OCI-LY1 (cell line): ENCODE measurements at regions not wholly inside any gene's neighbourhood (a gene's known extent, or its start where the extent isn't known, plus 50 kb on each side); places are given as distances from the start of the nearest gene placed in this dataset.

ENCODE experiments used
- H2AFZ ChIP-seq: fragments of 200-600 bp; sonication (generic), shearing (Covaris generic); 2 replicates; pipeline ENCODE4 v1.6.0; 2014; ENCODE audit warnings: antibody characterized with exemption, mild to moderate bottlenecking, low read length
- H3F3A ChIP-seq: fragments of 200-600 bp; sonication (generic), shearing (Covaris generic); 2 replicates; pipeline ENCODE4 v1.6.0; 2014; ENCODE audit warnings: mild to moderate bottlenecking, antibody characterized with exemption, low read length, moderate library complexity; ENCODE audit not compliant: insufficient read depth
- H3K27ac ChIP-seq: fragments of 200-600 bp; sonication (generic); 2 replicates; pipeline ENCODE4 v1.5.1; 2014; ENCODE audit warnings: low read length, mixed run types, mild to moderate bottlenecking, low read depth; ENCODE audit not compliant: poor library complexity, severe bottlenecking
- H3K27me3 ChIP-seq: fragments of 200-600 bp; sonication (generic); 2 replicates; pipeline ENCODE4 v1.6.0; 2014; ENCODE audit warnings: antibody characterized with exemption, mild to moderate bottlenecking, low read length, moderate library complexity; ENCODE audit not compliant: insufficient read depth
- H3K36me3 ChIP-seq: fragments of 200-600 bp; sonication (generic); 2 replicates; pipeline ENCODE4 v1.6.1; 2014; ENCODE audit warnings: mild to moderate bottlenecking, antibody characterized with exemption, low read length, moderate library complexity, mixed read lengths; ENCODE audit not compliant: insufficient read depth
- H3K4me1 ChIP-seq: fragments of 200-600 bp; sonication (generic); 2 replicates; pipeline ENCODE4 v1.5.1; 2014; ENCODE audit warnings: mild to moderate bottlenecking, low read length, moderate library complexity; ENCODE audit not compliant: insufficient read depth, severe bottlenecking
- H3K4me2 ChIP-seq: fragments of 200-600 bp; sonication (generic), shearing (Covaris generic); 2 replicates; pipeline ENCODE4 v1.6.1; 2014; ENCODE audit warnings: low read length
- H3K4me3 ChIP-seq: fragments of 200-600 bp; sonication (generic); 2 replicates; pipeline ENCODE4 v1.5.1; 2014; ENCODE audit warnings: low read length, low read depth, mild to moderate bottlenecking, mixed read lengths; ENCODE audit not compliant: poor library complexity, severe bottlenecking
- H3K79me2 ChIP-seq: fragments of 200-600 bp; shearing (Covaris generic); 2 replicates; pipeline ENCODE4 v1.6.1; 2016; ENCODE audit warnings: mixed run types, low read length, mixed read lengths; ENCODE audit not compliant: insufficient read depth
- H3K9ac ChIP-seq: fragments of 200-600 bp; sonication (generic), shearing (Covaris generic); 2 replicates; pipeline ENCODE4 v1.6.1; 2014; ENCODE audit warnings: mild to moderate bottlenecking, low read length, mixed read lengths
- H3K9me2 ChIP-seq: fragments of 200-600 bp; sonication (generic), shearing (Covaris generic); 2 replicates; pipeline ENCODE4 v1.6.1; 2014; ENCODE audit warnings: low read depth, mild to moderate bottlenecking, low read length, mixed read lengths
- H3K9me3 ChIP-seq: fragments of 200-600 bp; shearing (Covaris generic); 2 replicates; pipeline ENCODE4 v1.6.1; 2014; ENCODE audit warnings: low read length, mixed read lengths
- H4K20me1 ChIP-seq: fragments of 200-600 bp; sonication (generic), shearing (Covaris generic); 2 replicates; pipeline ENCODE4 v1.6.0; 2016; ENCODE audit warnings: mild to moderate bottlenecking, low read length; ENCODE audit not compliant: insufficient read depth
- EZH2 ChIP-seq: fragments of 200-600 bp; sonication (generic), shearing (Covaris generic); IDR thresholded peaks from 2 replicates; pipeline ENCODE4 v1.8.0; 2017; ENCODE audit warnings: borderline replicate concordance, mixed run types, mild to moderate bottlenecking, antibody characterized with exemption, low read length, moderate library complexity, mixed read lengths
- TF ChIP-seq, protein P1 (sequence below): fragments of 200-600 bp; sonication (generic), shearing (Covaris generic); IDR thresholded peaks from 2 replicates; pipeline ENCODE4 v1.5.1; 2017; ENCODE audit warnings: mild to moderate bottlenecking, antibody characterized with exemption, low read length, moderate library complexity, mixed read lengths

GRCh38 chr5:44511596-44511995, 122.4 kb upstream of the FGF10 start:
- Histone ChIP-seq H4K20me1 (no peaks in the 10 kb centered on the region), H3F3A (no peaks in the 10 kb centered on the region), H3K36me3 (no peaks in the 10 kb centered on the region), H3K27ac (no peak overlapping the region), H3K4me2 (no peak overlapping the region), H2AFZ (no peak overlapping the region), H3K79me2 (no peaks in the 10 kb centered on the region), H3K27me3 (no peaks in the 10 kb centered on the region), H3K4me3 (no peak overlapping the region), H3K9me2 (no peaks in the 10 kb centered on the region), H3K9ac (no peak overlapping the region), H3K4me1 (no peaks in the 10 kb centered on the region), H3K9me3 (no peaks in the 10 kb centered on the region)
- TF ChIP-seq, protein P1, sequence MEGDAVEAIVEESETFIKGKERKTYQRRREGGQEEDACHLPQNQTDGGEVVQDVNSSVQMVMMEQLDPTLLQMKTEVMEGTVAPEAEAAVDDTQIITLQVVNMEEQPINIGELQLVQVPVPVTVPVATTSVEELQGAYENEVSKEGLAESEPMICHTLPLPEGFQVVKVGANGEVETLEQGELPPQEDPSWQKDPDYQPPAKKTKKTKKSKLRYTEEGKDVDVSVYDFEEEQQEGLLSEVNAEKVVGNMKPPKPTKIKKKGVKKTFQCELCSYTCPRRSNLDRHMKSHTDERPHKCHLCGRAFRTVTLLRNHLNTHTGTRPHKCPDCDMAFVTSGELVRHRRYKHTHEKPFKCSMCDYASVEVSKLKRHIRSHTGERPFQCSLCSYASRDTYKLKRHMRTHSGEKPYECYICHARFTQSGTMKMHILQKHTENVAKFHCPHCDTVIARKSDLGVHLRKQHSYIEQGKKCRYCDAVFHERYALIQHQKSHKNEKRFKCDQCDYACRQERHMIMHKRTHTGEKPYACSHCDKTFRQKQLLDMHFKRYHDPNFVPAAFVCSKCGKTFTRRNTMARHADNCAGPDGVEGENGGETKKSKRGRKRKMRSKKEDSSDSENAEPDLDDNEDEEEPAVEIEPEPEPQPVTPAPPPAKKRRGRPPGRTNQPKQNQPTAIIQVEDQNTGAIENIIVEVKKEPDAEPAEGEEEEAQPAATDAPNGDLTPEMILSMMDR: no peak
- no peak for TF ChIP-seq EZH2

GRCh38 chr5:44506561-44506960, 117.3 kb upstream of the FGF10 start:
- no peak for TF ChIP-seq EZH2
- TF ChIP-seq, protein P1: no peak

GRCh38 chr5:44499381-44499780, 110.2 kb upstream of the FGF10 start:
- H3K4me1 ChIP-seq: no peaks in the 10 kb centered on the region
- no peaks in the 10 kb centered on the region for H3K36me3 ChIP-seq
- H3K27ac ChIP-seq: no peak overlapping the region
- TF ChIP-seq EZH2: no peak
- TF ChIP-seq, protein P1: no peak
- H3K4me3 ChIP-seq: no peak overlapping the region
- no peak overlapping the region for H2AFZ ChIP-seq
- H3K9me3 ChIP-seq: no peaks in the 10 kb centered on the region
- no peaks in the 10 kb centered on the region for H3K79me2 ChIP-seq
- H3K9me2 ChIP-seq: no peaks in the 10 kb centered on the region
- no peak overlapping the region for H3K4me2 ChIP-seq
- H3K27me3 ChIP-seq: no peaks in the 10 kb centered on the region
- H3K9ac ChIP-seq: no peak overlapping the region
- no peaks in the 10 kb centered on the region for H4K20me1 ChIP-seq
- H3F3A ChIP-seq: no peaks in the 10 kb centered on the region

More at GRCh38 chr5:44506561-44506960, 117.3 kb upstream of the FGF10 start:
- Histone ChIP-seq H3K36me3 (no peaks in the 10 kb centered on the region), H3K4me1 (no peaks in the 10 kb centered on the region), H2AFZ (no peak overlapping the region), H3K27ac (no peak overlapping the region), H3K9me2 (no peaks in the 10 kb centered on the region), H3F3A (no peaks in the 10 kb centered on the region), H3K9me3 (no peaks in the 10 kb centered on the region), H3K4me2 (no peak overlapping the region), H4K20me1 (no peaks in the 10 kb centered on the region), H3K79me2 (no peaks in the 10 kb centered on the region), H3K27me3 (no peaks in the 10 kb centered on the region), H3K4me3 (no peak overlapping the region), H3K9ac (no peak overlapping the region)
